ENCODE measurements at regions not wholly inside any gene's neighbourhood (a gene's known extent, or its start where the extent isn't known, plus 50 kb on each side); places are given as distances from the start of the nearest gene placed in this dataset.

DNA sequence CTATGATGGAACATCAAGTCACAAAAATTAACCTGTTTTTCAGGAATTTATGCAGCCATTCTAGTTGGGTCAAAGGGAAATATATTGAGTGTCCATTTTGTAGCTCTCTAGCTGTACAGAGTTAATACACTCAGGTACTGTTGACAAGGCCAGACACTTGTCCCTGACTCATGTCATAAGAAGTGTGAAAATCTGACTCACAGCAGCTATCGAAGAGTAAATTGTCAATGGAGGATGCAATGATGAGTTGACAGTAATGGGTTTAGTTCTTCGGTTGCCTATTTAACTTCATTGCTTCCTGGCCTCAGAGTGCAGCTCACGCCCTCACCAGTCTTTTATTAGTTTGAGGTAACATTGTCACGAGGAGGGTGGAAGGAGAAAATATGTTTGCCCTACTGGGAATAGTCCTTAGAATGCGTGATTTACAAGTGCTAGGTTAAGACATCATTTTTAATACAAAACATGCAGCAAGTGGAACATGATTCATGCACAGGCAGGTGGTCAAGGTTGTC, 255.1 kb downstream of the XPNPEP1 start:
- H3K9ac ChIP-seq (ENCODE audit: insufficient read depth, low read length) = no peak overlapping the region
- H3K27me3 ChIP-seq (ENCODE audit: control insufficient read depth, insufficient read depth, low read length) = no peaks in the 10 kb centered on the region
- H4K20me1 ChIP-seq (ENCODE audit: control insufficient read depth, extremely low read depth, insufficient read depth, low read length) = no peaks in the 10 kb centered on the region
- no peak for TF ChIP-seq EZH2 (IDR thresholded peaks at IDR 0.05; ENCODE audit: low read length, missing control alignments)
- H3K36me3 ChIP-seq (ENCODE audit: control insufficient read depth, insufficient read depth, low read length) = no peaks in the 10 kb centered on the region
- DNase-seq (ENCODE audit: low read depth in 2 of 2) = no peak
- H3K4me2 ChIP-seq (ENCODE audit: extremely low read depth, insufficient read depth, low read length) = no peak overlapping the region
- no peaks in the 10 kb centered on the region for H3K9me3 ChIP-seq (ENCODE audit: control insufficient read depth, insufficient read depth, low read depth, low read length)
- no peak overlapping the region for H3K27ac ChIP-seq (ENCODE audit: insufficient read depth, low read length)
- H2AFZ ChIP-seq (ENCODE audit: low read length) = no peak overlapping the region
- no peaks in the 10 kb centered on the region for H3K79me2 ChIP-seq (ENCODE audit: control insufficient read depth, insufficient read depth, low read length)
- no peak overlapping the region for H3K4me3 ChIP-seq (replicated peaks in 1 of 4; ENCODE audit: control extremely low read depth in 1 of 4, insufficient read depth in 1 of 4, low read depth in 3 of 4, low read length in 4 of 4)
- no peaks in the 10 kb centered on the region for H3K4me1 ChIP-seq (ENCODE audit: control insufficient read depth, extremely low read depth, insufficient read depth, low read length)

- Histone ChIP-seq H3K4me1 (ENCODE audit: control insufficient read depth, extremely low read depth, insufficient read depth, low read length) (no peaks in the 10 kb centered on the region), H3K36me3 (ENCODE audit: control insufficient read depth, insufficient read depth, low read length) (no peaks in the 10 kb centered on the region), H3K27ac (ENCODE audit: insufficient read depth, low read length) (no peak overlapping the region), H3K79me2 (ENCODE audit: control insufficient read depth, insufficient read depth, low read length) (no peaks in the 10 kb centered on the region), H4K20me1 (ENCODE audit: control insufficient read depth, extremely low read depth, insufficient read depth, low read length) (no peaks in the 10 kb centered on the region), H3K9me3 (ENCODE audit: control insufficient read depth, insufficient read depth, low read depth, low read length) (no peaks in the 10 kb centered on the region), H2AFZ (ENCODE audit: low read length) (no peak overlapping the region), H3K27me3 (ENCODE audit: control insufficient read depth, insufficient read depth, low read length) (no peaks in the 10 kb centered on the region), H3K4me3 (replicated peaks in 1 of 4; ENCODE audit: control extremely low read depth in 1 of 4, insufficient read depth in 1 of 4, low read depth in 3 of 4, low read length in 4 of 4) (no peak overlapping the region), H3K4me2 (ENCODE audit: extremely low read depth, insufficient read depth, low read length) (no peak overlapping the region), H3K9ac (ENCODE audit: insufficient read depth, low read length) (no peak overlapping the region)
- TF ChIP-seq, protein P1, sequence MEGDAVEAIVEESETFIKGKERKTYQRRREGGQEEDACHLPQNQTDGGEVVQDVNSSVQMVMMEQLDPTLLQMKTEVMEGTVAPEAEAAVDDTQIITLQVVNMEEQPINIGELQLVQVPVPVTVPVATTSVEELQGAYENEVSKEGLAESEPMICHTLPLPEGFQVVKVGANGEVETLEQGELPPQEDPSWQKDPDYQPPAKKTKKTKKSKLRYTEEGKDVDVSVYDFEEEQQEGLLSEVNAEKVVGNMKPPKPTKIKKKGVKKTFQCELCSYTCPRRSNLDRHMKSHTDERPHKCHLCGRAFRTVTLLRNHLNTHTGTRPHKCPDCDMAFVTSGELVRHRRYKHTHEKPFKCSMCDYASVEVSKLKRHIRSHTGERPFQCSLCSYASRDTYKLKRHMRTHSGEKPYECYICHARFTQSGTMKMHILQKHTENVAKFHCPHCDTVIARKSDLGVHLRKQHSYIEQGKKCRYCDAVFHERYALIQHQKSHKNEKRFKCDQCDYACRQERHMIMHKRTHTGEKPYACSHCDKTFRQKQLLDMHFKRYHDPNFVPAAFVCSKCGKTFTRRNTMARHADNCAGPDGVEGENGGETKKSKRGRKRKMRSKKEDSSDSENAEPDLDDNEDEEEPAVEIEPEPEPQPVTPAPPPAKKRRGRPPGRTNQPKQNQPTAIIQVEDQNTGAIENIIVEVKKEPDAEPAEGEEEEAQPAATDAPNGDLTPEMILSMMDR (conservative IDR thresholded peaks at IDR 0.05 in 1 of 2, IDR thresholded peaks at IDR 0.05 in 1 of 2; ENCODE audit: low read depth in 1 of 2, low read length in 2 of 2) = no peak
- no peak for TF ChIP-seq EZH2 (IDR thresholded peaks at IDR 0.05; ENCODE audit: low read length, missing control alignments)
- DNase-seq (ENCODE audit: low read depth in 2 of 2) = no peak
These were observed 258.0 kb downstream of the XPNPEP1 start for GRCh38 chr10:109665321-109665720.

- Histone ChIP-seq H3K27ac (ENCODE audit: insufficient read depth, low read length) (no peak overlapping the region), H3K79me2 (ENCODE audit: control insufficient read depth, insufficient read depth, low read length) (no peaks in the 10 kb centered on the region), H3K9me3 (ENCODE audit: control insufficient read depth, insufficient read depth, low read depth, low read length) (no peaks in the 10 kb centered on the region), H3K27me3 (ENCODE audit: control insufficient read depth, insufficient read depth, low read length) (no peaks in the 10 kb centered on the region), H3K36me3 (ENCODE audit: control insufficient read depth, insufficient read depth, low read length) (no peaks in the 10 kb centered on the region), H3K4me3 (replicated peaks in 1 of 4; ENCODE audit: control extremely low read depth in 1 of 4, insufficient read depth in 1 of 4, low read depth in 3 of 4, low read length in 4 of 4) (no peak overlapping the region), H3K9ac (ENCODE audit: insufficient read depth, low read length) (no peak overlapping the region), H2AFZ (ENCODE audit: low read length) (no peak overlapping the region), H3K4me1 (ENCODE audit: control insufficient read depth, extremely low read depth, insufficient read depth, low read length) (no peaks in the 10 kb centered on the region), H4K20me1 (ENCODE audit: control insufficient read depth, extremely low read depth, insufficient read depth, low read length) (no peaks in the 10 kb centered on the region), H3K4me2 (ENCODE audit: extremely low read depth, insufficient read depth, low read length) (no peak overlapping the region)
- no peak for DNase-seq (ENCODE audit: low read depth in 2 of 2)
- no peak for TF ChIP-seq EZH2 (IDR thresholded peaks at IDR 0.05; ENCODE audit: low read length, missing control alignments)
- TF ChIP-seq, protein P1 (conservative IDR thresholded peaks at IDR 0.05 in 1 of 2, IDR thresholded peaks at IDR 0.05 in 1 of 2; ENCODE audit: low read depth in 1 of 2, low read length in 2 of 2) = no peak
These were observed 258.8 kb downstream of the XPNPEP1 start for GRCh38 chr10:109664554-109664953.

Data from fibroblast of lung (primary cell).